DOHH2 (cell line): ENCODE measurements at regions not wholly inside any gene's neighbourhood (a gene's known extent, or its start where the extent isn't known, plus 50 kb on each side); places are given as distances from the start of the nearest gene placed in this dataset.

Experiments
- H3F3A ChIP-seq: fragments of 200-600 bp; sonication (generic), shearing (Covaris generic); 2 replicates; pipeline ENCODE4 v1.6.0; 2016; ENCODE audit warnings: antibody characterized with exemption, mild to moderate bottlenecking; ENCODE audit not compliant: control insufficient read depth, insufficient read depth
- H3K27ac ChIP-seq: fragments of 200-600 bp; sonication (generic); 2 replicates; pipeline ENCODE4 v1.5.1; 2014; ENCODE audit warnings: low read depth, mild to moderate bottlenecking, low read length, moderate library complexity
- H3K27me3 ChIP-seq: fragments of 200-600 bp; sonication (generic); 2 replicates; pipeline ENCODE4 v1.6.1; 2014; ENCODE audit warnings: mild to moderate bottlenecking, low read length, mixed read lengths; ENCODE audit not compliant: control insufficient read depth
- H3K36me3 ChIP-seq: fragments of 200-600 bp; sonication (generic); 2 replicates; pipeline ENCODE4 v1.6.1; 2014; ENCODE audit warnings: mild to moderate bottlenecking, low read length, moderate library complexity, mixed read lengths; ENCODE audit not compliant: control insufficient read depth
- H3K4me1 ChIP-seq: fragments of 200-600 bp; sonication (generic); 2 replicates; pipeline ENCODE4 v1.6.1; 2014; ENCODE audit warnings: mild to moderate bottlenecking, low read length, mixed read lengths; ENCODE audit not compliant: control insufficient read depth
- H3K4me2 ChIP-seq: fragments of 200-600 bp; sonication (generic); 2 replicates; pipeline ENCODE4 v1.6.0; 2014; ENCODE audit warnings: mild to moderate bottlenecking, low read length, moderate library complexity
- H3K4me3 ChIP-seq: fragments of 200-600 bp; sonication (generic); 2 replicates; pipeline ENCODE4 v1.5.1; 2014; ENCODE audit warnings: mild to moderate bottlenecking, low read length, mixed read lengths
- H3K79me2 ChIP-seq: fragments of 200-600 bp; sonication (generic); 2 replicates; pipeline ENCODE4 v1.6.1; 2014; ENCODE audit warnings: mild to moderate bottlenecking, low read length, mixed read lengths; ENCODE audit not compliant: control insufficient read depth
- H3K9me2 ChIP-seq: fragments of 200-600 bp; sonication (generic); replicated peaks from 2 replicates; pipeline ENCODE4 v1.6.1; 2014; ENCODE audit warnings: mild to moderate bottlenecking, low read length, mixed read lengths; ENCODE audit not compliant: control insufficient read depth
- H3K9me3 ChIP-seq: fragments of 200-600 bp; sonication (generic); 2 replicates; pipeline ENCODE4 v1.6.1; 2014; ENCODE audit warnings: antibody characterized with exemption, low read length, mixed read lengths; ENCODE audit not compliant: control insufficient read depth, insufficient read depth
- H4K20me1 ChIP-seq: fragments of 200-600 bp; sonication (generic); 2 replicates; pipeline ENCODE4 v1.6.0; 2014; ENCODE audit warnings: low read depth, mild to moderate bottlenecking, antibody characterized with exemption, low read length, moderate library complexity; ENCODE audit not compliant: control insufficient read depth, insufficient read depth
- CTCF ChIP-seq: fragments of 200-600 bp; sonication (generic); IDR thresholded peaks from one replicate; pipeline ENCODE4 v1.5.1; 2014; ENCODE audit warnings: antibody characterized with exemption, mild to moderate bottlenecking, low read depth, low read length; ENCODE audit not compliant: poor library complexity, severe bottlenecking
- EZH2phosphoT487 ChIP-seq: fragments of 200-600 bp; sonication (generic); IDR thresholded peaks from 2 replicates; pipeline ENCODE4 v1.6.1; 2017; ENCODE audit warnings: borderline replicate concordance, mild to moderate bottlenecking, antibody characterized with exemption, low read length, moderate library complexity, mixed read lengths

- Histone ChIP-seq H3K4me1 (no peaks in the 10 kb centered on the region), H3K9me2 (no peaks in the 10 kb centered on the region), H3K4me2 (no peak overlapping the region), H3K9me3 (no peaks in the 10 kb centered on the region), H3K79me2 (no peaks in the 10 kb centered on the region), H3F3A (no peaks in the 10 kb centered on the region), H3K36me3 (no peaks in the 10 kb centered on the region), H4K20me1 (no peaks in the 10 kb centered on the region), H3K27me3 (no peaks in the 10 kb centered on the region; the same call in 1 of the 2 replicates), H3K4me3 (no peak overlapping the region), H3K27ac (no peak overlapping the region)
- TF ChIP-seq CTCF: no peak
- TF ChIP-seq EZH2phosphoT487: no peak
Measured at GRCh38 chr10:59560161-59560560, 149.5 kb downstream of the SLC16A9 start.

- no peak overlapping the region for H3K4me2 ChIP-seq
- no peaks in the 10 kb centered on the region for H3F3A ChIP-seq
- TF ChIP-seq CTCF (no peak), EZH2phosphoT487 (no peak)
- H4K20me1 ChIP-seq: no peaks in the 10 kb centered on the region
- H3K9me2 ChIP-seq: no peaks in the 10 kb centered on the region
- H3K4me1 ChIP-seq: no peaks in the 10 kb centered on the region
- no peaks in the 10 kb centered on the region; the same call in 1 of the 2 replicates for H3K27me3 ChIP-seq
- H3K9me3 ChIP-seq: no peaks in the 10 kb centered on the region
- H3K27ac ChIP-seq: no peak overlapping the region
- H3K79me2 ChIP-seq: no peaks in the 10 kb centered on the region
- no peaks in the 10 kb centered on the region for H3K36me3 ChIP-seq
- H3K4me3 ChIP-seq: no peak overlapping the region
Measured at GRCh38 chr10:59558066-59558465, 151.6 kb downstream of the SLC16A9 start.

- Histone ChIP-seq H3F3A (no peaks in the 10 kb centered on the region), H4K20me1 (no peaks in the 10 kb centered on the region), H3K4me2 (no peak overlapping the region), H3K27ac (no peak overlapping the region), H3K79me2 (no peaks in the 10 kb centered on the region), H3K36me3 (no peaks in the 10 kb centered on the region), H3K9me2 (no peaks in the 10 kb centered on the region), H3K4me1 (no peaks in the 10 kb centered on the region), H3K4me3 (no peak overlapping the region), H3K9me3 (no peaks in the 10 kb centered on the region), H3K27me3 (no peaks in the 10 kb centered on the region; the same call in 1 of the 2 replicates)
- no peak for TF ChIP-seq EZH2phosphoT487
- TF ChIP-seq CTCF: no peak
Measured at GRCh38 chr10:59557642-59558041, 152.0 kb downstream of the SLC16A9 start.

- no peaks in the 10 kb centered on the region for H3F3A ChIP-seq
- no peaks in the 10 kb centered on the region; the same call in 1 of the 2 replicates for H3K27me3 ChIP-seq
- H3K4me1 ChIP-seq: no peaks in the 10 kb centered on the region
- no peaks in the 10 kb centered on the region for H3K36me3 ChIP-seq
- H3K4me3 ChIP-seq: no peak overlapping the region
- TF ChIP-seq CTCF (no peak), EZH2phosphoT487 (no peak)
- no peaks in the 10 kb centered on the region for H3K9me2 ChIP-seq
- no peaks in the 10 kb centered on the region for H4K20me1 ChIP-seq
- no peak overlapping the region for H3K27ac ChIP-seq
- H3K4me2 ChIP-seq: no peak overlapping the region
- no peaks in the 10 kb centered on the region for H3K79me2 ChIP-seq
- H3K9me3 ChIP-seq: no peaks in the 10 kb centered on the region
Measured at GRCh38 chr10:59557052-59557451, 152.6 kb downstream of the SLC16A9 start.
